ENCODE measurements at regions not wholly inside any gene's neighbourhood (a gene's known extent, or its start where the extent isn't known, plus 50 kb on each side); places are given as distances from the start of the nearest gene placed in this dataset.

- DNase-seq, result no peak
- H3K27ac ChIP-seq, result no peak overlapping the region
- H3K36me3 ChIP-seq, result no peaks in the 10 kb centered on the region
- H3K27me3 ChIP-seq, result no peaks in the 10 kb centered on the region
- TF ChIP-seq CTCF (IDR thresholded peaks at IDR 0.05), result no peak
- H3K9me3 ChIP-seq, result no peaks in the 10 kb centered on the region
- H3K4me3 ChIP-seq, result no peak overlapping the region
- peaks cover 0 to 8% (median 0%) of the 10 kb centered on the region in 4 donors for H3K4me1 ChIP-seq
- intact Hi-C loops (cut with DNase I; ENCODE audit: low total_unique reads), result no loop called here
Measured at GRCh38 chr12:45561488-45561887, 168.0 kb upstream of the ARID2 start.

- no peak for DNase-seq
- H3K9me3 ChIP-seq, result no peaks in the 10 kb centered on the region
- no peak overlapping the region for H3K27ac ChIP-seq
- no peak for TF ChIP-seq CTCF (IDR thresholded peaks at IDR 0.05)
- H3K36me3 ChIP-seq, result no peaks in the 10 kb centered on the region
- H3K27me3 ChIP-seq, result no peaks in the 10 kb centered on the region
- no peaks in the 10 kb centered on the region for H3K4me1 ChIP-seq
- intact Hi-C loops (cut with DNase I; ENCODE audit: low total_unique reads), result no loop called here
- no peak overlapping the region for H3K4me3 ChIP-seq
Measured at GRCh38 chr12:45565590-45565989, 163.9 kb upstream of the ARID2 start.

- no peak for TF ChIP-seq CTCF (IDR thresholded peaks at IDR 0.05)
- DNase-seq, result no peak
- Histone ChIP-seq H3K9me3 (no peaks in the 10 kb centered on the region), H3K4me3 (no peak overlapping the region), H3K4me1 (no peaks in the 10 kb centered on the region), H3K27me3 (no peaks in the 10 kb centered on the region), H3K36me3 (no peaks in the 10 kb centered on the region), H3K27ac (no peak overlapping the region)
- intact Hi-C loops (cut with DNase I; ENCODE audit: low total_unique reads), result no loop called here
Measured at GRCh38 chr12:45566257-45566656, 163.2 kb upstream of the ARID2 start.

- intact Hi-C loops (cut with DNase I; ENCODE audit: low total_unique reads), result no loop called here
- Histone ChIP-seq H3K27me3 (no peaks in the 10 kb centered on the region), H3K36me3 (no peaks in the 10 kb centered on the region), H3K4me3 (no peak overlapping the region), H3K9me3 (no peaks in the 10 kb centered on the region), H3K27ac (no peak overlapping the region), H3K4me1 (no peaks in the 10 kb centered on the region)
- no peak for DNase-seq
- no peak for TF ChIP-seq CTCF (IDR thresholded peaks at IDR 0.05)
Measured at GRCh38 chr12:45568808-45569207, 160.7 kb upstream of the ARID2 start.

- intact Hi-C loops (cut with DNase I; ENCODE audit: low total_unique reads), result no loop called here
Measured at GRCh38 chr12:45570501-45570900, 159.0 kb upstream of the ARID2 start.

More at GRCh38 chr12:45570501-45570900, 159.0 kb upstream of the ARID2 start:
- no peak overlapping the region for H3K27ac ChIP-seq
- no peak for TF ChIP-seq CTCF (IDR thresholded peaks at IDR 0.05)
- no peaks in the 10 kb centered on the region for H3K9me3 ChIP-seq
- H3K4me1 ChIP-seq, result no peaks in the 10 kb centered on the region
- H3K36me3 ChIP-seq, result no peaks in the 10 kb centered on the region
- DNase-seq, result no peak
- no peak overlapping the region for H3K4me3 ChIP-seq
- H3K27me3 ChIP-seq, result no peaks in the 10 kb centered on the region

Measured in tibial artery (tissue), 4 donors.